SIG-M5 treated with dmso at 0.1 percent for 504 hours (cell line): ENCODE measurements at regions not wholly inside any gene's neighbourhood (a gene's known extent, or its start where the extent isn't known, plus 50 kb on each side); places are given as distances from the start of the nearest gene placed in this dataset.
"Not testable (repeated sequence)": the region's sequence is repeated elsewhere in the genome, so short reads cannot be mapped to it uniquely, and the experiment has no call there.

ENCODE experiments used
- DNase-seq: peaks from one replicate; lab custom pipeline; 2025; ENCODE audit not compliant: unreplicated experiment; lab: John Stamatoyannopoulos, UW

DNA sequence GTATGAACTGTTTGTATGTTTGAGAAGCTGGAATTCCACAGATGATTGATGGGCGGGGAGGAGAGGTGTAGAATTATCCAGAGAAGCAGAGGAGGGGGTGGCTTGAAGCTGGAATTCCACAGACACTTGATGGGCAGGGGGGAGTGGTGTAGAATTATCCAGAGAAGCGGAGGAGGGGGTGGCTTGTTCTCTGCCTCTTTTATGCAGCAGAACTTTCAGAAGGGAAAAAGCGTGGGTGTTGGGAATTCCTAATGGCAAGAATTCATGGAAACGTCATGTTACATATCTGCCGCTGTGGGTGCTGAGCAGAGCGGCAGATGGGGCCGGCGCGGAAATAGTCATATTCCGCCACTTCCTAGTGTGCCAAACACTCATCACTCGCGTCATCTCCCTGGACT is 167.9 kb upstream of the KCNG1 start:
- no peak for DNase-seq

GRCh38 chr20:51189814-51190782 is 167.2 kb upstream of the KCNG1 start:
- DNase-seq = no peak

GRCh38 chr20:51188941-51189340 is 166.0 kb upstream of the KCNG1 start:
- DNase-seq = no peak

- no peak for DNase-seq
Measured at GRCh38 chr20:51187261-51187660, 164.4 kb upstream of the KCNG1 start.

GRCh38 chr20:51185861-51186260 is 163.0 kb upstream of the KCNG1 start:
- no peak for DNase-seq

GRCh38 chr20:51185277-51185676 is 162.4 kb upstream of the KCNG1 start:
- no peak for DNase-seq

GRCh38 chr20:51184289-51184688 is 161.4 kb upstream of the KCNG1 start:
- DNase-seq = no peak

DNA sequence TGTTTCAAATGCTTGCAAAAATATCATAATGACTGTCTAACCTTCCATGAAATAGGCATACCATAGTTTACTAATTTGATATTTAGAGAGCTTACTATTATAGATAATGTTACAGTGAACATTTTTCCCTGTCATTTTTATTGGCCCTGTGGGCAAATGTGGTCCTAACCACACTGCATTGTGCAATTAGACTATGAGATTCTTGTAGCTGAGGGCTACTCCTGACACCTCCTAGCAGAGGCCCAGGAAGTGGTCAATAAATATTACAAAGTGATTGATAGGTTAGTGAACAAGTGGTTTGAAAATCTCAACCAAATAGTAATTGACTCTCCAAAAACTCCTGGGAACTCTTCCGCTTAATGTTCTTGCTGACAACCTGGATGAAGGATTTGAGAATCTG is 160.5 kb upstream of the KCNG1 start:
- DNase-seq = no peak

DNA sequence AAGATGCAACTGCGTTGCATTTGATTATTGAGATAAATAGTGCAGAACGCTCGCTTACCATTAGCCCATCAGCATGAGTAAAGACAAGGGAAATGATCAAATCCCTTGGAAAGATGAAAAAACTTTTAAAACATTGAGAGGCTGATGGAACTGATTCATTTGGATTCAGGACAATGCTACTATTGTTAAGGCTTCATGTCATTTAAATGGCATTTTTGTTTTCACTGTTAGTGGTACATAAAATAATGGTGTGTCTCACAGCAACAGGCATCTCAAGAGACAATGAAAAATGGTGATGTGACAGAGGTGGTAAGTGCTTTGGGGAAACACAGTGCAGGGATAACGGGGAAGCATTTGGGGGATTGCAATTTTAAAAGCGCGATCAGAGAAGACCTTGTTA is 159.7 kb upstream of the KCNG1 start:
- DNase-seq = no peak

DNA sequence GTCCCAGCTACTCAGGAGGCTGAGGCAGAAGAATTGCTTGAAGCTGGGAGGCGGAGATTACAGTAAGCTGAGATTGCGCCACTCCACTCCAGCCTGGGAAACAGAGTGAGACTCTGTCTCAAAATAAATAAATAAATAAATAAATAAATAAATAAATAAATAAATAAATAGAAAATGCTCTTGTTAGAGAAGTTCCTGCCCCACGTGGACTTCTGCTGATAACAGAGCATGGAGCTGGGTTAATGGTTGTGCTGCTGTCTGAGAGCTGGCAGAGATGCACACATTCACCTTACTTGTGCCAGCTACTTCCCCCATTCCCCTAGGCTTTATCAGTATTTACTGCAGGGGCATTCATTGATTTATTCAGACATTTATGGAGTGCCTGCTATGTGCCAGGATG is 155.2 kb upstream of the KCNG1 start:
- DNase-seq = no peak

DNA sequence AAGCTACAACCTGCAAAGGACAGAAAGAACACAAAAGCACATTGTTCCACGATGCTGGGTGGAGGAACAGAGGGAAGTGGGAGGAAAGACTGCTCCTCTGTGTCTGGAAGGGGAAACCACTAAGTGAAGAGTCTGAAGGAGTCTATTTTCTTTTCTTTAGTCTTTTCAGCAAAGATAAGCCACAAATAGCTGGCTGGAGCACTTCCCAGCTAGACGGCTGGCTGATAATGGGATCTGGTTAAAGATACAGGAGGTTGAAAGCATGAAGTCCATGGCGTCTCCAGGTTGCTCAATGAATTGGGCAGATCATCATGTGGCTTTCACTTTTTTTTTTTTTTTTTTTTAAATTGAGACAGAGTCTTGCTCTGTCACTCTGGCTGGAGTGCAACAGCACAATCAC is 154.0 kb upstream of the KCNG1 start:
- DNase-seq = no peak

- no peak for DNase-seq
Measured at GRCh38 chr20:51176446-51176845, 153.5 kb upstream of the KCNG1 start.

DNA sequence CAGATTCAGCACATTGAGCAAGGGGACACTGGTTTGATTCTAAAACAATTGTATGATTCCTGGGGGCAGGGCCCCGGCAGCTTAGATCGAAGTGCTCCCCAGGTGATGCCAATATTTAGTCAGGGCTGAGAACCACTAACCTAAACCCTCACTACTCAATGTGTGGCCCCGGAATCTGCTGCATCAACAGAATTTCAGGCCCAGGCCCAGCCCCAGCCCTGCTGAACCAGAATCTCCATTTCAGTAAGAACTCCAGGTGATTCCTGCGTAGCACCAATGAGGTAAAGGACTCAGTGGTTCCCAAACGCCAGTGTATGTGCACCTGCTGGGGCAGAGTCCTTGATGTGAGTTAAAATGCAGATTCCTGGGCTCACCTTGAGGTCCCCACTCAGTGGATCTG is 152.8 kb upstream of the KCNG1 start:
- no peak for DNase-seq

GRCh38 chr20:51175156-51175555 is 152.2 kb upstream of the KCNG1 start:
- DNase-seq = no peak

- no peak for DNase-seq
Measured at GRCh38 chr20:51174536-51174935, 151.6 kb upstream of the KCNG1 start.

DNA sequence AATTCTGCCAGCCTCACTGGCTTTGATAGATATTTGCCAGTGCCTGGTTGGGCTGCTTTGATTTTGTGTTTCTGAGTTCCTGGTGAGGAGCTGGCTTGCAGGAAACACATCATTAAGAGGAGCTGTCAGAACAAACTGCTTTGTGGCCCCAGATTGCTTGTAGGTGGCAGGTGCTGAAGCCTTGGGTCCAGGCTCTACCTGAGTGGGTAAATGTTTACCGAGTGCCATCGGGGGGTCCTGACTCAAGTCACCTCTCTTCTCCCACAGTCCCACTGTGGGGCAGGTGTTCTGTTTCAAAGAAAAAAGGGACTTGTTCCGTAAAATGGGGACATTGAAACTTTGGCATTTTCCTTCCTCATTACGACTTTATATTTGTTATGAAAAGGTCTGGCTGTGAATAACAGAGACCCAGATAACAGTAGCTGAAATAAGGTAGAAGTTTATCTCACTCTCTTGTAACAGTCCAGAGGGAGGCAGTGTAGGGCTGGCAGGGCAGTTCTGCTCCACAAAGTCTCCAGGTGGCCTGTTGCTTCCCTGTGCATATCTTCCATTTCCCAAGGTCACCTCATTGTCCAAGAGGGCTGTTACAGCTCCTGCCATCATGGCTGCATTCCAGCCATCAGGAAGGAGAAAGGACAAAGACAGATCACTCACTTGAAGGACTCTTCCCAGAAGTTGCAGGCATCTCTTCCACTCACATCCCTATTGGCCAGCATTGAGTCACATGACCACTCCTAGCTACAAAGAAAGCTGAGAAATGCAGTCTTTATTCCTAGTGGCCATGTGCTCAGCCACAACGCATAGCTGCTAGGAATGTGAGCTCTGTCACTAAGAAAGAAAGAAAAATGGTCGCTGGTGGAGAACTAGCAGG is 149.9 kb upstream of the KCNG1 start:
- DNase-seq = no peak

DNA sequence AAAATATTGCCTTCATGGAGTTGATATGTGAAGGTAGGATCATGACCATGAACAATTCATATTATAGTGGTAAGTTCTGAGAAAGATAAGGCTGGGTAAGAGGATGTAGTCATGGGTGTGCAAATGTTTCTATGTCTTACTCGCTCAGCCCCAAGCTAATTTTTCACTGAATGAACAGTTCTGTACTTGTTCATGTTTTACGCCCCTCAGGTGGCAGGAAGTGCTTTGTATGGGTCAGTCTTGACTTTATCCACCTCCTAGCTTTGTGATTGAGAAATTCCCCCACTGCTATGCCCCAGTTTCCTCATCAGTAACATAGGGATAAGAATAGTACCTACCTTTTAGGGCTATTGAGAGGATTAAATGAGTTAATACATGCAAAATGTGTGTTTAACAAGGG is 148.2 kb upstream of the KCNG1 start:
- DNase-seq = no peak

DNA sequence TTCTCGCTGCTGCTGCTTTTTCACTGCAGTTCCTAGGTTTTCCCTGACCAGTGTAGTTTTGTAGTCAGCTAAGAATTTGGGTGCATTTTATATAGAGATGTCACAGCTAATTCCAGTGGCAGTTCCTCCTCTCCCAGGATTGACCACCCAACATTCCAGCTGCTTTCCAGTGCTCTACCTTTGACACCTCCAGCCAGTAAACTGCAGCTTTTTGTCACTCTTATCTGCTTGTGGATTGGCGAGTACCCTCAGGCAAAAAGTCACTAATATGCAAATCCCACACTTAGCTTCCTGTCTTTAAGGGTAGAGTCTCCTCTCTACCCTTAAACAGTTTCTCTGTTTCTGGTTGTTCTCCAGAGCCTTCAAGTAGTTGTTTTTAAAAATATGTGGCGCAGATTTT is 146.9 kb upstream of the KCNG1 start:
- DNase-seq = no peak

- not testable (repeated sequence) for DNase-seq
Measured at GRCh38 chr20:51167911-51168310, 145.0 kb upstream of the KCNG1 start.

GRCh38 chr20:51166489-51166888 is 143.6 kb upstream of the KCNG1 start:
- no peak for DNase-seq

GRCh38 chr20:51165131-51165530 is 142.2 kb upstream of the KCNG1 start:
- DNase-seq = no peak

DNA sequence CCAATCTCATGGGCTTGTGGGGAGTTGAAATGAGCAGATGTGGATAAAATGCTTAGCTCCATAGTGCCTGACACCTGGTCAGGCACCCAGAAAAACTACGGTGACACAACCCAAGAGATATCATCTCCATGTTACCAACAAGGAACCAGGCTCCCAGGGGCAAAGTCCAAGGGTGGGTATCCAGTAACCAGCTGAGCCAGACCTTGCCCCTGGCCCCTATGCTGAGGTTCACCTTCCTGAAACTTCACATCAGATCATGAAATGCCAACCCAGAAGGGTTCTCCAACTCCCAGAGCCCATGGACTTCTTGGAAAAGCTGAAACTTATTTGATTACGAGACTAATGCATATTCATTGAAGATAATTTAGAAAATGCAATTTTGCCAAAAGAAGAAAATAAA is 141.8 kb upstream of the KCNG1 start:
- no peak for DNase-seq
